Tibial nerve (tissue), 3 donors: ENCODE measurements at regions not wholly inside any gene's neighbourhood (a gene's known extent, or its start where the extent isn't known, plus 50 kb on each side); places are given as distances from the start of the nearest gene placed in this dataset.

Experiments used
- EP300 ChIP-seq, 2 donors: sonication (generic); formaldehyde crosslinking; IDR thresholded peaks; one replicate each; pipeline ENCODE4 v1.6.1; 2017; ENCODE audit warnings: antibody characterized with exemption in 2 of 2, mild to moderate bottlenecking in 1 of 2
- POLR2A ChIP-seq, 2 donors: fragments of 450-650 bp; IDR thresholded peaks; one replicate each; pipeline ENCODE4 v1.6.1; 2017; ENCODE audit warnings: antibody characterized with exemption in 2 of 2, mild to moderate bottlenecking in 2 of 2, moderate library complexity in 2 of 2

DNA sequence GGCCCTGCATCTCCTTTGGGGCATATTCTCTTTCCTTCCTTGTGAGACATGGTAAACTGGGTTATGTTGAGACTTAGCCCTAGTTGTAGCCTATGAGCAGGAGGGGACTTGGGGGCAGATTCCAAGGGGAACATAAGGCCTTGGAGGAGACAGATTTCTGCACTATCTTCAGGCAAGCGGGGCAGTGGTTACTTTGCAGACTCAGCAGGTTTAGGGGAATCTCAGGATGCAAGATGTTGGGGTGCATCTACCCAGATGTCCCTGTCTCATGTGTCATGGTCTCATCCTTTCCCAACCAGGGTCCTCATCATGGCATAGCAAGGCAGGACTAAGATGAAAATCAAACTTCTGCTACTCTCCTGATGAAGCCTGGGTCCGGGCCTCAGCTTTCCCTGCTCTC is 58.6 kb upstream of the PTPRT start:
- TF ChIP-seq POLR2A (IDR thresholded peaks at IDR 0.05): no peak
- TF ChIP-seq EP300 (IDR thresholded peaks at IDR 0.05): no peak
